Neural crest cell (in vitro differentiated cells): ENCODE measurements at regions not wholly inside any gene's neighbourhood (a gene's known extent, or its start where the extent isn't known, plus 50 kb on each side); places are given as distances from the start of the nearest gene placed in this dataset.

Experiments used
- DNase-seq: peaks from one replicate; pipeline ENCODE4 v3.0.0; 2021; ENCODE audit warnings: low read depth, mixed read lengths, low spot score
- H3K27ac Mint-ChIP-seq: one replicate; pipeline ENCODE4 v1.8.0; 2021; ENCODE audit warnings: mild to moderate bottlenecking, mixed read lengths; ENCODE audit not compliant: unreplicated experiment
- H3K27me3 Mint-ChIP-seq: 2 replicates; pipeline ENCODE4 v1.8.0; 2021; ENCODE audit warnings: low read depth, mild to moderate bottlenecking, mixed read lengths
- H3K36me3 Mint-ChIP-seq: 2 replicates; pipeline ENCODE4 v1.8.0; 2021; ENCODE audit warnings: low read depth, mild to moderate bottlenecking, mixed read lengths
- H3K4me1 Mint-ChIP-seq: 2 replicates; pipeline ENCODE4 v1.8.0; 2021; ENCODE audit warnings: mixed read lengths
- H3K4me3 Mint-ChIP-seq: one replicate; pipeline ENCODE4 v1.8.0; 2021; ENCODE audit warnings: mild to moderate bottlenecking, mixed read lengths
- H3K9me3 Mint-ChIP-seq: 2 replicates; pipeline ENCODE4 v1.8.0; 2021; ENCODE audit warnings: mixed read lengths
- TF ChIP-seq, protein P1 (sequence below): fragments of 200-600 bp; sonication (generic); conservative IDR thresholded peaks from 2 replicates; pipeline ENCODE4 v1.5.0; 2021; ENCODE audit warnings: antibody characterized with exemption, mild to moderate bottlenecking

DNA sequence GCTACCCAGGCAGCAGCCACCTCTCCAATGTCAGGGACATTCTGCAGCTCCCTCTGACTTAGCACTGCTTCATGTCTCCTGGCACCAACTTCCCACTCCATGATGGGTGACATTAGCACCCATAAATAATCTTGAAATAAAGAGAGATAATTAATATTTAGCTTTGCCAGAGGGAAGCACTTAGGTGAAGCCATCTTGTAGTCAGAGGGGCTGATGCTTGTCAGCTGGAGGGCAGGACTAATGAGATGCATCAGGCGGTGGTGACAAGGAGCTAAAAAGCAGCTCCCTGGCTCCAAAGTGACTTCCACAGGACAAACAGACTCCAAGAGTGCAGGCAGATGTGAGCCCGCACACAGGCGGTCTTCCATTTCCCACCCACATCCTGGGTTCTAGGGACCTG is 153.0 kb upstream of the ID2 start:
- TF ChIP-seq, protein P1, sequence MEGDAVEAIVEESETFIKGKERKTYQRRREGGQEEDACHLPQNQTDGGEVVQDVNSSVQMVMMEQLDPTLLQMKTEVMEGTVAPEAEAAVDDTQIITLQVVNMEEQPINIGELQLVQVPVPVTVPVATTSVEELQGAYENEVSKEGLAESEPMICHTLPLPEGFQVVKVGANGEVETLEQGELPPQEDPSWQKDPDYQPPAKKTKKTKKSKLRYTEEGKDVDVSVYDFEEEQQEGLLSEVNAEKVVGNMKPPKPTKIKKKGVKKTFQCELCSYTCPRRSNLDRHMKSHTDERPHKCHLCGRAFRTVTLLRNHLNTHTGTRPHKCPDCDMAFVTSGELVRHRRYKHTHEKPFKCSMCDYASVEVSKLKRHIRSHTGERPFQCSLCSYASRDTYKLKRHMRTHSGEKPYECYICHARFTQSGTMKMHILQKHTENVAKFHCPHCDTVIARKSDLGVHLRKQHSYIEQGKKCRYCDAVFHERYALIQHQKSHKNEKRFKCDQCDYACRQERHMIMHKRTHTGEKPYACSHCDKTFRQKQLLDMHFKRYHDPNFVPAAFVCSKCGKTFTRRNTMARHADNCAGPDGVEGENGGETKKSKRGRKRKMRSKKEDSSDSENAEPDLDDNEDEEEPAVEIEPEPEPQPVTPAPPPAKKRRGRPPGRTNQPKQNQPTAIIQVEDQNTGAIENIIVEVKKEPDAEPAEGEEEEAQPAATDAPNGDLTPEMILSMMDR, result no peak
- peaks cover 4% of the 10 kb centered on the region for H3K4me1 Mint-ChIP-seq
- peaks cover 4% of the 10 kb centered on the region for H3K36me3 Mint-ChIP-seq
- H3K4me3 Mint-ChIP-seq, result no peak overlapping the region
- peaks cover 13% of the 10 kb centered on the region for H3K9me3 Mint-ChIP-seq
- H3K27ac Mint-ChIP-seq, result no peak overlapping the region
- no peak for DNase-seq
- no peaks in the 10 kb centered on the region for H3K27me3 Mint-ChIP-seq

DNA sequence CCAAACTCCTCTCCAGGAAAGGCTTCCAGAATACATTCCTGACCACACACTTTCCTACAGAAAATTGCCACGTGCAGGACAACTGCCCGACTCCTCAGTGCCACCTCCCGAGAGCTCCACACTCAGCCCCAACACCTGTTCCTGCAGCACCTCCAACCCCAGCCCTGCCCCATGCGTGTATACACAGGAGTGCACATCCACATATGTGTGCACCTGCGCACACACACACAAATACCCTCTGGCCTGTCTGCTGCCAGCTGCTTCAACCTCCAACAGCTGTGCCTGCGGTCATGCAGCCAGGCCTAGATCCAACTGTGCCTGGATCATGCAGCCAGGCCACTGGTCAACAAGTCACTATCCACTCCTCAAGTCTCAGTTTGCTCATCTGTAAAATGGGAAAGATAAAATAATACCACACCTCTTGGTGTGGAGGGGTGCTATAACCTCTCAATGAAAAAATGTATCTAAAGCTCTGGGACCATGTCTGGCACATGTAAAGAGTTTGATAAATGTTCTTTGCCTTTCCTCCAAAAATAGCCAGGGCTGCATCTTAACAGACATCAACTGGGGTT is 152.1 kb upstream of the ID2 start:
- Mint-ChIP-seq H3K27me3 (no peaks in the 10 kb centered on the region), H3K27ac (peak overlapping the region; percentile 35), H3K36me3 (peaks cover 4% of the 10 kb centered on the region), H3K9me3 (peaks cover 13% of the 10 kb centered on the region), H3K4me1 (peaks cover 6% of the 10 kb centered on the region), H3K4me3 (no peak overlapping the region)
- TF ChIP-seq, protein P1, result no peak
- DNase-seq, result no peak

GRCh38 chr2:8531481-8531880 is 150.4 kb upstream of the ID2 start:
- TF ChIP-seq, protein P1, result no peak
- Mint-ChIP-seq H3K36me3 (peaks cover 4% of the 10 kb centered on the region), H3K4me1 (peaks cover 5% of the 10 kb centered on the region), H3K27ac (no peak overlapping the region), H3K9me3 (peaks cover 13% of the 10 kb centered on the region), H3K27me3 (no peaks in the 10 kb centered on the region), H3K4me3 (no peak overlapping the region)
- no peak for DNase-seq

DNA sequence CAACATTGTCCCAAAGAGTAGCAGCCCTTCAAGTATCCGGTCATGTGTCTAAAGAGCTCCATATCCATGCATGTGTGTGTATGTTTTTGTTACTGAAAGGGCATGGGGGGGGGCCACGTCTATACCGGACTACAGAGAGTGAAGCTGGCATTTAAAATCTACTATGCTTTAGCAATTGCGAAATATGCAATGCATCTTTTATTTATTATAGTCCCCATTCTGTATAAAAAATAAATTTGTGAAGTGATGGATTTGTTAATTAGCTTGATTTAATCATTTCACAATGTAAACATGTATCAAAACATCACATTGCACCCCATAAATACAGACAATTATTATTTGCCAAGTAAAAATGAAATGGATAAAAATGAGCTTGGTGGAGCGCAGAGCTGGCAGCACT is 149.4 kb upstream of the ID2 start:
- Mint-ChIP-seq H3K9me3 (peaks cover 13% of the 10 kb centered on the region), H3K36me3 (peaks cover 4% of the 10 kb centered on the region), H3K4me3 (no peak overlapping the region), H3K27me3 (no peaks in the 10 kb centered on the region), H3K27ac (no peak overlapping the region), H3K4me1 (peaks cover 12% of the 10 kb centered on the region)
- no peak for DNase-seq
- TF ChIP-seq, protein P1, result no peak

- TF ChIP-seq, protein P1, result no peak
- Mint-ChIP-seq H3K4me1 (peaks cover 16% of the 10 kb centered on the region), H3K36me3 (peaks cover 4% of the 10 kb centered on the region), H3K27ac (no peak overlapping the region), H3K4me3 (no peak overlapping the region), H3K27me3 (no peaks in the 10 kb centered on the region), H3K9me3 (peaks cover 13% of the 10 kb centered on the region)
- DNase-seq, result no peak
Observed at GRCh38 chr2:8533923-8534322, 147.9 kb upstream of the ID2 start.

DNA sequence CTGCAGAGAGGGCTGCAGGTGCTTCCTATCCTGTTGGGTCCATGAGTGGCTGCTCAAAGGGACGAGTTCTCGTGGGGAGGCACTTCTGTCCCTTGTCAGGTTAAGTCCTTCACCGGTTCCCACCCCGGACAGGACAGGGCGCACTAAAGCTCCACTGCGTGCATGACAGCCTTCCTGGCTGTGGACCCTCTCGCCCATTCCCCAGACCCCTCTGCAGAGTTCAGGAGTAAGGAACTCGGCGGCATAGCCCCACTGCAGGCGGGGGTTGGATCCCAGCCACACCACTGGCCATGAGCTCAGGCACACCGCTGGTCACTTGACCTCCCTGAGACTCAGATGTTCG is 147.5 kb upstream of the ID2 start:
- Mint-ChIP-seq H3K9me3 (peaks cover 13% of the 10 kb centered on the region), H3K27ac (no peak overlapping the region), H3K4me3 (no peak overlapping the region), H3K36me3 (peaks cover 4% of the 10 kb centered on the region), H3K4me1 (peaks cover 16% of the 10 kb centered on the region), H3K27me3 (no peaks in the 10 kb centered on the region)
- no peak for DNase-seq
- TF ChIP-seq, protein P1, result no peak
